MM.1S (cell line): ENCODE measurements at regions not wholly inside any gene's neighbourhood (a gene's known extent, or its start where the extent isn't known, plus 50 kb on each side); places are given as distances from the start of the nearest gene placed in this dataset.
A peak's percentile ranks its signal among the peaks of the same experiment; 100 is the strongest.

Experiments used
- DNase-seq: peaks from one replicate; pipeline ENCODE4 v3.0.0-alpha.2; 2015
- H2AFZ ChIP-seq: fragments of 300-600 bp; sonication (generic); 2 replicates; pipeline ENCODE4 v1.6.0; 2016; ENCODE audit warnings: antibody characterized with exemption, low read length
- H3F3A ChIP-seq: fragments of 300-600 bp; sonication (generic); 2 replicates; pipeline ENCODE4 v1.6.1; 2016; ENCODE audit warnings: mild to moderate bottlenecking, antibody characterized with exemption, low read length, moderate library complexity, mixed read lengths; ENCODE audit not compliant: insufficient read depth
- H3K27ac ChIP-seq: fragments of 300-600 bp; sonication (generic); 2 replicates; pipeline ENCODE4 v1.5.1; 2016; ENCODE audit warnings: mild to moderate bottlenecking, low read length
- H3K27me3 ChIP-seq: fragments of 300-600 bp; sonication (generic); replicated peaks from 2 replicates; pipeline ENCODE4 v1.6.0; 2016; ENCODE audit warnings: low read length; ENCODE audit not compliant: insufficient read depth
- H3K36me3 ChIP-seq: fragments of 300-600 bp; sonication (generic); replicated peaks from 2 replicates; pipeline ENCODE4 v1.6.1; 2016; ENCODE audit warnings: mild to moderate bottlenecking, low read length, mixed read lengths; ENCODE audit not compliant: insufficient read depth
- H3K4me1 ChIP-seq: fragments of 300-600 bp; sonication (generic); 2 replicates; pipeline ENCODE4 v1.6.1; 2016; ENCODE audit warnings: low read length, mixed read lengths
- H3K4me2 ChIP-seq: fragments of 300-600 bp; sonication (generic); 2 replicates; pipeline ENCODE4 v1.6.0; 2016; ENCODE audit warnings: low read depth, low read length
- H3K4me3 ChIP-seq: fragments of 300-600 bp; sonication (generic); 2 replicates; pipeline ENCODE4 v1.5.1; 2016; ENCODE audit warnings: low read length, mixed read lengths
- H3K79me2 ChIP-seq: fragments of 300-600 bp; sonication (generic); 2 replicates; pipeline ENCODE4 v1.6.1; 2016; ENCODE audit warnings: mixed run types, low read length, mixed read lengths
- H3K9ac ChIP-seq: fragments of 300-600 bp; sonication (generic); 2 replicates; pipeline ENCODE4 v1.6.1; 2016; ENCODE audit warnings: low read length, mixed read lengths
- H3K9me2 ChIP-seq: fragments of 300-600 bp; sonication (generic); replicated peaks from 2 replicates; pipeline ENCODE4 v1.6.1; 2016; ENCODE audit warnings: mild to moderate bottlenecking, low read length, mixed read lengths; ENCODE audit not compliant: insufficient read depth
- H3K9me3 ChIP-seq: fragments of 300-600 bp; sonication (generic); replicated peaks from 2 replicates; pipeline ENCODE4 v1.6.1; 2016; ENCODE audit warnings: mild to moderate bottlenecking, low read length, mixed read lengths; ENCODE audit not compliant: insufficient read depth
- H4K20me1 ChIP-seq: fragments of 300-600 bp; sonication (generic); 2 replicates; pipeline ENCODE4 v1.6.1; 2016; ENCODE audit warnings: mild to moderate bottlenecking, low read length, moderate library complexity, mixed read lengths; ENCODE audit not compliant: insufficient read depth
- CTCF ChIP-seq: fragments of 300-600 bp; sonication (generic); IDR thresholded peaks from 2 replicates; pipeline ENCODE4 v1.5.1; 2016; ENCODE audit warnings: antibody characterized with exemption, low read length, mixed read lengths
- EZH2 ChIP-seq: fragments of 300-600 bp; sonication (generic); optimal IDR thresholded peaks from 2 replicates; pipeline ENCODE3; 2017; ENCODE audit warnings: low read depth, mild to moderate bottlenecking, antibody characterized with exemption, low read length, mixed read lengths
- EZH2phosphoT487 ChIP-seq: fragments of 300-600 bp; sonication (generic); IDR thresholded peaks from 2 replicates; pipeline ENCODE4 v1.6.1; 2018; ENCODE audit warnings: antibody characterized with exemption, low read length

GRCh38 chr1:143689781-143690180 lies 282.0 kb downstream of the FAM72C start:
- Histone ChIP-seq H3K9me3 (no peaks in the 10 kb centered on the region), H3K9me2 (no peaks in the 10 kb centered on the region), H4K20me1 (no peaks in the 10 kb centered on the region), H3K27me3 (no peaks in the 10 kb centered on the region), H3F3A (no peaks in the 10 kb centered on the region), H3K27ac (no peak overlapping the region), H3K4me3 (no peak overlapping the region), H3K4me1 (no peaks in the 10 kb centered on the region), H3K9ac (no peak overlapping the region), H3K36me3 (no peaks in the 10 kb centered on the region), H2AFZ (no peak overlapping the region), H3K79me2 (no peaks in the 10 kb centered on the region), H3K4me2 (no peak overlapping the region)
- TF ChIP-seq EZH2 (no peak), CTCF (no peak), EZH2phosphoT487 (no peak)
- DNase-seq = no peak

- Histone ChIP-seq H2AFZ (no peak overlapping the region), H3K27ac (no peak overlapping the region), H3K9me2 (no peaks in the 10 kb centered on the region), H3K4me2 (no peak overlapping the region), H3K4me1 (no peaks in the 10 kb centered on the region), H4K20me1 (no peaks in the 10 kb centered on the region), H3K27me3 (no peaks in the 10 kb centered on the region), H3F3A (no peaks in the 10 kb centered on the region), H3K9ac (no peak overlapping the region), H3K9me3 (no peaks in the 10 kb centered on the region), H3K79me2 (no peaks in the 10 kb centered on the region), H3K4me3 (no peak overlapping the region), H3K36me3 (no peaks in the 10 kb centered on the region)
- DNase-seq = peak; percentile 23
- TF ChIP-seq EZH2 = no peak
- TF ChIP-seq CTCF = no peak
- no peak for TF ChIP-seq EZH2phosphoT487
Observed at GRCh38 chr1:143680304-143680703, 291.5 kb downstream of the FAM72C start.

GRCh38 chr1:143672983-143673382 lies 298.8 kb downstream of the FAM72C start:
- Histone ChIP-seq H3K9me3 (no peaks in the 10 kb centered on the region), H3F3A (no peaks in the 10 kb centered on the region)

More at GRCh38 chr1:143672983-143673382, 298.8 kb downstream of the FAM72C start:
- TF ChIP-seq CTCF (no peak), EZH2phosphoT487 (no peak), EZH2 (no peak)
- H3K27ac ChIP-seq = no peak overlapping the region
- H3K9me2 ChIP-seq = no peaks in the 10 kb centered on the region
- no peak overlapping the region for H3K9ac ChIP-seq
- DNase-seq = no peak
- H3K4me3 ChIP-seq = no peak overlapping the region
- no peaks in the 10 kb centered on the region for H4K20me1 ChIP-seq
- H3K4me1 ChIP-seq = no peaks in the 10 kb centered on the region
- H3K79me2 ChIP-seq = no peaks in the 10 kb centered on the region
- H3K36me3 ChIP-seq = no peaks in the 10 kb centered on the region
- H3K4me2 ChIP-seq = no peak overlapping the region
- no peaks in the 10 kb centered on the region for H3K27me3 ChIP-seq
- H2AFZ ChIP-seq = no peak overlapping the region
